ENCODE measurements at regions not wholly inside any gene's neighbourhood (a gene's known extent, or its start where the extent isn't known, plus 50 kb on each side); places are given as distances from the start of the nearest gene placed in this dataset.

GRCh38 chr2:3065928-3066327 is 311.7 kb downstream of the EIPR1 start:
- TF ChIP-seq CTCF (IDR thresholded peaks at IDR 0.05; ENCODE audit: insufficient read depth in 1 of 2, low read depth in 1 of 2, low read length in 1 of 2, severe bottlenecking in 1 of 2, unreplicated experiment in 1 of 2): no peak
- ChIA-PET CTCF (interaction anchor here (0.6 kb wide), 1 partner anchor 122 kb away, joined by 5 read pairs; no protein-coding TSS in a partner anchor), POLR2A (no interaction called here)
- no peaks in the 10 kb centered on the region for H3K9me3 Mint-ChIP-seq (ENCODE audit: unreplicated experiment)
- H3K4me1 ChIP-seq: no peaks in the 10 kb centered on the region
- DNase-seq: no peak
- H3K4me1 Mint-ChIP-seq (ENCODE audit: low read depth, unreplicated experiment): no peaks in the 10 kb centered on the region
- no peaks in the 10 kb centered on the region for H3K36me3 ChIP-seq (ENCODE audit: control insufficient read depth, insufficient read depth, low read length)
- H3K27me3 ChIP-seq (replicated peaks; ENCODE audit: control insufficient read depth, insufficient read depth, low read length): no peaks in the 10 kb centered on the region; the same call in 1 of the 2 replicates
- H3K27me3 Mint-ChIP-seq (ENCODE audit: insufficient read depth, unreplicated experiment): peaks cover 24% of the 10 kb centered on the region
- no peaks in the 10 kb centered on the region for H3K36me3 Mint-ChIP-seq (ENCODE audit: insufficient read depth, unreplicated experiment)
- no peak overlapping the region for H3K27ac Mint-ChIP-seq (ENCODE audit: unreplicated experiment)
- no peak overlapping the region for H3K4me3 ChIP-seq (ENCODE audit: low read depth, low read length)
- BruUV-seq (replicated peaks): no TSS peak
- intact Hi-C loops (cut with micrococcal nuclease; ENCODE audit: unreplicated experiment): no loop called here
- no peak overlapping the region for H3K4me3 Mint-ChIP-seq (ENCODE audit: unreplicated experiment)
- H3K9me3 ChIP-seq: no peaks in the 10 kb centered on the region

- no peaks in the 10 kb centered on the region for H3K36me3 Mint-ChIP-seq (ENCODE audit: insufficient read depth, unreplicated experiment)
- H3K4me3 ChIP-seq (ENCODE audit: low read depth, low read length): no peak overlapping the region
- intact Hi-C loops (cut with micrococcal nuclease; ENCODE audit: unreplicated experiment): no loop called here
- H3K4me1 Mint-ChIP-seq (ENCODE audit: low read depth, unreplicated experiment): no peaks in the 10 kb centered on the region
- no peak overlapping the region for H3K27ac Mint-ChIP-seq (ENCODE audit: unreplicated experiment)
- H3K4me3 Mint-ChIP-seq (ENCODE audit: unreplicated experiment): no peak overlapping the region
- peaks cover 6% of the 10 kb centered on the region for H3K9me3 Mint-ChIP-seq (ENCODE audit: unreplicated experiment)
- H3K27me3 Mint-ChIP-seq (ENCODE audit: insufficient read depth, unreplicated experiment): peaks cover 23% of the 10 kb centered on the region
- DNase-seq: no peak
- no peaks in the 10 kb centered on the region for H3K4me1 ChIP-seq
- BruUV-seq (replicated peaks): no TSS peak
- ChIA-PET POLR2A (no interaction called here), CTCF (no interaction called here)
- TF ChIP-seq CTCF (IDR thresholded peaks at IDR 0.05; ENCODE audit: insufficient read depth in 1 of 2, low read depth in 1 of 2, low read length in 1 of 2, severe bottlenecking in 1 of 2, unreplicated experiment in 1 of 2): no peak
- H3K9me3 ChIP-seq: no peaks in the 10 kb centered on the region
- H3K27me3 ChIP-seq (replicated peaks; ENCODE audit: control insufficient read depth, insufficient read depth, low read length): no peaks in the 10 kb centered on the region
- H3K36me3 ChIP-seq (ENCODE audit: control insufficient read depth, insufficient read depth, low read length): no peaks in the 10 kb centered on the region
Measured at GRCh38 chr2:3062476-3063260, 314.9 kb downstream of the EIPR1 start.

- H3K36me3 Mint-ChIP-seq (ENCODE audit: insufficient read depth, unreplicated experiment): no peaks in the 10 kb centered on the region
- H3K27me3 ChIP-seq (replicated peaks; ENCODE audit: control insufficient read depth, insufficient read depth, low read length): no peaks in the 10 kb centered on the region
- H3K27me3 Mint-ChIP-seq (ENCODE audit: insufficient read depth, unreplicated experiment): peaks cover 17% of the 10 kb centered on the region
- no peak for DNase-seq
- ChIA-PET CTCF (no interaction called here), POLR2A (no interaction called here)
- BruUV-seq (replicated peaks): no TSS peak
- H3K27ac Mint-ChIP-seq (ENCODE audit: unreplicated experiment): no peak overlapping the region
- no peak overlapping the region for H3K4me3 Mint-ChIP-seq (ENCODE audit: unreplicated experiment)
- H3K4me3 ChIP-seq (ENCODE audit: low read depth, low read length): no peak overlapping the region
- no peaks in the 10 kb centered on the region for H3K4me1 Mint-ChIP-seq (ENCODE audit: low read depth, unreplicated experiment)
- no peak for TF ChIP-seq CTCF (IDR thresholded peaks at IDR 0.05; ENCODE audit: insufficient read depth in 1 of 2, low read depth in 1 of 2, low read length in 1 of 2, severe bottlenecking in 1 of 2, unreplicated experiment in 1 of 2)
- peaks cover 13% of the 10 kb centered on the region for H3K9me3 Mint-ChIP-seq (ENCODE audit: unreplicated experiment)
- H3K36me3 ChIP-seq (ENCODE audit: control insufficient read depth, insufficient read depth, low read length): no peaks in the 10 kb centered on the region
- H3K4me1 ChIP-seq: no peaks in the 10 kb centered on the region
- no peaks in the 10 kb centered on the region for H3K9me3 ChIP-seq
- intact Hi-C loops (cut with micrococcal nuclease; ENCODE audit: unreplicated experiment): no loop called here
Measured at GRCh38 chr2:3060049-3060448, 317.6 kb downstream of the EIPR1 start.

Data from Caco-2 (cell line).